Activated T-helper 9 cell treated with anti-CD3 and anti-CD28 coated beads, Interleukin-2, amount 50 U/mL, for 16 hours (primary cell): ENCODE measurements at regions not wholly inside any gene's neighbourhood (a gene's known extent, or its start where the extent isn't known, plus 50 kb on each side); places are given as distances from the start of the nearest gene placed in this dataset.

Experiments
- DNase-seq: peaks from one replicate; pipeline ENCODE4 v3.0.0-alpha.2; 2020; ENCODE audit warnings: low read depth

GRCh38 chr16:66137853-66138252 is 228.6 kb upstream of the CDH5 start:
- DNase-seq: no peak

- DNase-seq: no peak
These were observed 229.7 kb upstream of the CDH5 start for GRCh38 chr16:66136841-66137240.

- no peak for DNase-seq
These were observed 230.7 kb upstream of the CDH5 start for GRCh38 chr16:66135838-66136237.

GRCh38 chr16:66135421-66135831 is 231.1 kb upstream of the CDH5 start:
- DNase-seq: no peak

GRCh38 chr16:66134875-66135274 is 231.6 kb upstream of the CDH5 start:
- DNase-seq: no peak

GRCh38 chr16:66133643-66134338 is 232.7 kb upstream of the CDH5 start:
- DNase-seq: no peak

GRCh38 chr16:66131895-66132294 is 234.6 kb upstream of the CDH5 start:
- DNase-seq: no peak

- no peak for DNase-seq
These were observed 235.2 kb upstream of the CDH5 start for GRCh38 chr16:66131156-66131807.

GRCh38 chr16:66130296-66130905 is 236.1 kb upstream of the CDH5 start:
- no peak for DNase-seq

GRCh38 chr16:66129196-66129595 is 237.3 kb upstream of the CDH5 start:
- DNase-seq: no peak

- no peak for DNase-seq
These were observed 238.1 kb upstream of the CDH5 start for GRCh38 chr16:66128371-66128770.

GRCh38 chr16:66127459-66128370 is 238.8 kb upstream of the CDH5 start:
- DNase-seq: no peak

GRCh38 chr16:66121466-66121865 is 245.0 kb upstream of the CDH5 start:
- no peak for DNase-seq

- no peak for DNase-seq
These were observed 245.8 kb upstream of the CDH5 start for GRCh38 chr16:66120656-66121055.

- DNase-seq: no peak
These were observed 250.1 kb upstream of the CDH5 start for GRCh38 chr16:66116163-66117002.

- DNase-seq: no peak
These were observed 251.1 kb upstream of the CDH5 start for GRCh38 chr16:66115373-66115772.

GRCh38 chr16:66113223-66113622 is 253.3 kb upstream of the CDH5 start:
- DNase-seq: no peak

GRCh38 chr16:66109677-66110076 is 256.8 kb upstream of the CDH5 start:
- DNase-seq: no peak

GRCh38 chr16:66107661-66108060 is 258.8 kb upstream of the CDH5 start:
- no peak for DNase-seq

- DNase-seq: no peak
These were observed 263.3 kb upstream of the CDH5 start for GRCh38 chr16:66103211-66103610.

GRCh38 chr16:66099306-66099705 is 267.2 kb upstream of the CDH5 start:
- DNase-seq: no peak
